NCI-H446 (cell line): ENCODE measurements at regions not wholly inside any gene's neighbourhood (a gene's known extent, or its start where the extent isn't known, plus 50 kb on each side); places are given as distances from the start of the nearest gene placed in this dataset.

Source experiments
- DNase-seq, 2 experiments: peaks; one replicate each; lab custom pipeline; 2025; lab: John Stamatoyannopoulos, UW

DNA sequence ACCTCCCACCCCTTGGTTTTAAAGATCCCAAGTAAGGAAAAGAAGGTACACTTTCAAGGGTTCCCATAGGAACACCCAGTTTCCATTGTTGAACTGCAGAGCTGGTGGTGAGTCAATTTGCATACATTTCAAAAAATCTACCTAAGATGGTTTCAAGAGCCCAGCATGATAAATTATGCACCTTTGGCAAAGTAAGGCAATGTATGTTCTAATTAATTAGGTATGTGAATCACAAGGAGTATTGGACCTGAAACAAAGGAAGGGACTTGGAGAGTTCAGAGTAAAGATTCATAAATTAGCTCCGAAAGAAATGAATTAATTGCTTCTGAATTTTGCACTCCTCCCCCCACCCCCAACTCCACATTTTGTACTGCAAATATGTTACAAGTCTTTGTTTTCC lies 459.7 kb downstream of the LRATD1 start:
- no peak for DNase-seq

DNA sequence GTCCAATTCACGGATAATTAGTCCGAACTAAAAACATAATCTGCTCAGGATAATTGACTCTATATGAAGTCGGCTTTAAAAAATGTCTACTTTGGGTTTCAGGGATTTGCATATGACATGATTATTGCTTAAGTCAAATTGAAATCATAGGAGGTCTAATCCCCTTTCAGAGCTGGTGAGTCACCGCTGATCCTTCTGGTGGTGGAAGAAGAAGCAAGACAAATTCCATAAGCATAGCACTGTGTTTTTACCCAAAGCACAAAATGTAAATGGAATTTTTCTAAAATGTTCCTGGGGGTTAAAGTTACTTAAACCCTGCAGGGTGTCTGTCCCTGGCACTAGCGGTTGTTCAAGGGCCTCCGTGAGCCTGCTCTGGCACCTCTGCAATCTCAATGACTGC lies 460.2 kb downstream of the LRATD1 start:
- no peak for DNase-seq

DNA sequence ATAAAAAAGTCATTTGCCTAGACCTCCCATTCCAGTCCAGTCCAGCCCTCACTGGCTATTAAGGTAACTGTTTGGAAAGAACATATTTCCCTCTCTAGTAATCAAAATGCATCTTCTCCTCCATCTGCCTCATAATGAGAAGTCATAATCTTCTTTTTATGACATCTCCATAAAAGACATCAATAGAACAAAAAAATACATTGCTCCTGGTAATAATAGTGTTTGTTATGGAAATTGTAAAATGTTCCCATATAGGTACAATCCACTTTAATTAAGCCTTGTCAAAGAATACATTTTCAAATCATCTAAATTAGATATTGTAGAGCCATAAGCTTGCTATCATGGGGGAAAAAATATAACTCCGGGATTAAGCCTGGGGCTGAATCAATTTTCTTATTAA lies 461.6 kb downstream of the LRATD1 start:
- no peak for DNase-seq

DNA sequence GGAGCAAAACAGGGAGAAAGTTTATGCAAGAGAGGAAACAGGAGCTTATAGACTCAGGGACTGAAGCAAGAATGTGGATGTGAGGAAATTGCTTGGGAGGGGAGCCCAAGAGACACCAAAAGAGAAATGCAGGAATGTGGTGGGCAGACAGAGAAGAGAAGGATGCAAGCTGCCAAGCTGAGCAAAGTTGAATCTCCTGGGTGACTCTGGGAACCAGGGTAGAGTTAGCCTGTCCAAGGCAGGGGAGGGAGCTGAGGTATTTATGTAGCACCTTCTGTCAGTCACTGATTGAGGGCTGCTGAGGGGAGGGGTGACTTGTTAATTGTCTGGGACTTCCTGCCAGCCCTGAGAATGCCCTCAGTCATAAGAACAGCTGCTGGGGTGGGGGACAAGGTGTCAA lies 464.3 kb downstream of the NBAS start:
- no peak for DNase-seq

DNA sequence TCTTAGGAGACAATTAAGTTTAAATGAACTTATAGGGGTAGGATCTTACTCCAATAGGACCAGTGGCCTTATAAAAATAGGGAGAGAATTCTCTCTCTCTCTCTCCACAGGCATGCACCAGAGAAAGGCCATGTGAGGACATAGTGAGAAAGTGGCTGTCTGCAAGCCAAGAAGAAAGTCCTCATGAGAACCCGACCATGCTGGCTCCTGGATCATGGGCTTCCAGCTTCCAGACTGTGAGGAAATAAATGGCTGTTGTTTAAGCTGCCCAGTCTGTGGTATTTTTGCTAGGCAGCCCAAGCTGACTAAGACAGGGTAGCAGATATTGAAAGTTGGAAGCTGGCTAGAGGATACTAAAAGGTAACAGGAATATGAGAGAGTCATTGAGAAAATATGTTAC lies 454.0 kb downstream of the NBAS start:
- DNase-seq = no peak

DNA sequence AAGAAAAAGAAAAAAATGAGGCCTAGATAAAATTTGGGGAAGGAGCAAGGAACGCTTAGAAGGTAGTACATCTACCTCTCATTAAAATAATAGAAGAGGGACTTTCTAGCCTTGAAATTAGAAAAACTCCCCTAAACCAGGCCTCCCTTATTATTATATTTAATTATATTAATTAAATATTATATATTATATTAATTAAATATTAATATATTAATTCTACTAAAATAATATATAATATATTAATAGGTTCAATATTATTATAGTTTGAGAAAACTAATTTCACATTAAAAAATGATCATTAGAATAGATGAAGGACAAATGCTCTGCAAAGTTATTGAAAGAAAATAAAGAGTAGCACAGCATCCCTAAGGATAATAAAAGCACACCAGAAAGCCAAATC lies 449.4 kb downstream of the NBAS start:
- DNase-seq = no peak

DNA sequence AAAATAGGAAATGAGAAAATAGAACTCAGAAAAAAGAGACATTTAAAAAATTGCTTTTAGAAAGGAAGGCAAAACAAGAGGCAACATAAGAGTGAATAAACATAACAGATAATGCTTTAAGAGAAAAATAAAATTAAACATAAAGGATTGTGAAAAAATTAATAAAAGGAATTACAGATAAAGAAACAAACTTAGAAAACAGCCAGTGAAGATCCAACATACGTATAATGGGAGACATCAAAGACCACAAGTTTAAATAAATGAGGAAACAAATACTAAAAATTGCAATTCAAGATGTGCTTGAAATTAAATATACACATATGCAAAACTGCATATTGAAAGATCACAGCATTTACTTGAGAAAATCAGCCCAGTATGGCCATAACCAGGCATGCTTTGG lies 448.9 kb downstream of the NBAS start:
- no peak for DNase-seq

DNA sequence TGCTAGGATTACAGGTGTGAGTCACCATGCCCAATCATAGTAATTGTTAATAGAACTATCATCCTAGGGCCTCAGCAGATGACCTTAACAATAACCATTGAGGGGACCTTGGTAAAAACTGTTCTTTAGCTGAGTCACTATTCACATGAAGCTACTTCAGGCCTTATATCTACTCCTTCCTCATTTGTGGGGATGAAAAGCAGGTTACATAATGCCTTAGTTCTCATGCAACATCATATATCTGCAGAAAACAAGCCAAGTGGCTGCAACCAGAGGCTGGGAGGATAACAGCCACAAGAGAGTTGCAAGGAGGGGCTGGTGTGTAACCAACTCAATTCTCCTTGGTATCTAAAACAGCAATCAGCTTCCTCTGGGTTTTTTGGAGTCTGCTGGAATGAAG lies 445.4 kb downstream of the NBAS start:
- DNase-seq = no peak

DNA sequence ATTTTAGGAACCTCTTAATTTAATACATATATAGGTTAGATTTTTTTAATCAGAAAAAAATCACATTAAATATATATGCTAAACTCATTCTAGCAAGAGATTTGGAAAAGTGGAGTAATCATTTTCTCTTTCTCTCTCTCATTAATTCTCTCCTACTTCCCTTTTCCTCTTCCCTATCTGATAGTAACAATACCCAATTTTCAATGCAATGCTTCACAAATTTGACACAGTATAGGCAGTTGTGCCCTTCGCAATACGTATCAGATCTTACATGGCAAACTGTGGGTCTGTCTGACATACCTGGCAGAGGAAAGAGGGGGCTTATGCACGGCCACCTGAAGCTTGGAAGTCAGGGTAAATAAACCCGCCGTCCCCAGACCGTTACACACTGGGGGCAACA lies 444.3 kb downstream of the NBAS start:
- DNase-seq = no peak
